GM12878 (cell line): ENCODE measurements at regions not wholly inside any gene's neighbourhood (a gene's known extent, or its start where the extent isn't known, plus 50 kb on each side); places are given as distances from the start of the nearest gene placed in this dataset.

Experiments used
- EP300 ChIP-seq, 2 experiments: fragments of 150-350 bp in 1 of 2; IDR thresholded peaks; 2 replicates each; pipeline ENCODE4 v1.6.1; 2011 to 2012; ENCODE audit warnings: low read depth in 2 of 2, low read length in 2 of 2, borderline replicate concordance in 1 of 2, improper control_type of control experiment in 1 of 2, inconsistent platforms in 1 of 2; ENCODE audit not compliant: control insufficient read depth in 1 of 2
- PKNOX1 ChIP-seq: fragments of 450-650 bp; IDR thresholded peaks from 2 replicates; pipeline ENCODE4 v1.6.1; 2016; ENCODE audit warnings: mild to moderate bottlenecking
- SIX5 ChIP-seq: IDR thresholded peaks from 2 replicates; pipeline ENCODE4 v1.6.1; 2011; ENCODE audit warnings: mild to moderate bottlenecking, low read depth, low read length, moderate library complexity; ENCODE audit not compliant: severe bottlenecking
- SMARCA5 ChIP-seq: fragments of 450-650 bp; IDR thresholded peaks from 2 replicates; pipeline ENCODE4 v1.6.1; 2017; ENCODE audit warnings: mild to moderate bottlenecking
- SPI1 ChIP-seq: IDR thresholded peaks from 2 replicates; pipeline ENCODE4 v1.6.1; 2011; ENCODE audit warnings: low read depth, mild to moderate bottlenecking, low read length, moderate library complexity, borderline replicate concordance; ENCODE audit not compliant: insufficient read depth
- ZNF384 ChIP-seq: IDR thresholded peaks from 2 replicates; pipeline ENCODE4 v1.6.1; 2012; ENCODE audit warnings: low read depth, mild to moderate bottlenecking, low read length, improper control_type of control experiment, borderline replicate concordance
- TF ChIP-seq, protein P1 (sequence below): fragments of 450-650 bp; IDR thresholded peaks from 2 replicates; pipeline ENCODE4 v1.6.1; 2017; ENCODE audit warnings: mild to moderate bottlenecking, moderate library complexity

DNA sequence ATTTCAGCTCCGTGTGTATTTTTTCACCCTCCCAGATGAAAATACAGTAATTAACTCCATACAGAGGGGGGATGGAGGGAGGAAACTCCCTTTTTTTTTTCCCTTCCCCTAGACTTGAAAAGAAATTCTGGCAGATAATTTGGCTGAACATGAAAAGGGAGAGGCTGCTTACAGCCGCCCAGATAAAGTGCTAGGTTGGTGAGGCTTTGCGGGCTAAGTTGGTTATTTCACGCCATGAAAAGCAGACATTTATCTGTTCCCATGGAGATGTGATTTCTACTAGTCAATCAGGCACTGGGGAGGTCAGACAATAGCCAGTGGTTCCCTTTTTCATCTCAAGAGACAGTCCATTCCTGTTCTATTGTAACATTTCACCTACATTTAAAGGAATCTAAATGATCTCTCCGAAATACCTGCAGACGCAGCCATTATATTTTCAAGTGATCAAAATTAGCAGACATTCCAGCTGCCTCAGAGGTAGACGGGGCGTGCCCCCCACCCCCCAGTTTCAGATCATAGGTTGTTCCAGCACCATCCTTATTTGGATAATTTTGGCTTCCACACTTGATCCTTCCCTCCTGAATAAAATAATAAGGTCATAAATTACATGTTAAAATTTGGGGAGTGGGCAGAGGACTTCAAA, 143.9 kb upstream of the ZNF217 start (continued):
- TF ChIP-seq SIX5 = no peak
- peak; percentile 11; the same call in 1 of the 2 replicates for TF ChIP-seq SMARCA5
- peak; percentile 36; the same call in 1 of the 2 replicates for TF ChIP-seq ZNF384
- TF ChIP-seq PKNOX1 = peak; percentile 86
- TF ChIP-seq SPI1 = peak; percentile 8; the same call in 1 of the 2 replicates
- TF ChIP-seq, protein P1, sequence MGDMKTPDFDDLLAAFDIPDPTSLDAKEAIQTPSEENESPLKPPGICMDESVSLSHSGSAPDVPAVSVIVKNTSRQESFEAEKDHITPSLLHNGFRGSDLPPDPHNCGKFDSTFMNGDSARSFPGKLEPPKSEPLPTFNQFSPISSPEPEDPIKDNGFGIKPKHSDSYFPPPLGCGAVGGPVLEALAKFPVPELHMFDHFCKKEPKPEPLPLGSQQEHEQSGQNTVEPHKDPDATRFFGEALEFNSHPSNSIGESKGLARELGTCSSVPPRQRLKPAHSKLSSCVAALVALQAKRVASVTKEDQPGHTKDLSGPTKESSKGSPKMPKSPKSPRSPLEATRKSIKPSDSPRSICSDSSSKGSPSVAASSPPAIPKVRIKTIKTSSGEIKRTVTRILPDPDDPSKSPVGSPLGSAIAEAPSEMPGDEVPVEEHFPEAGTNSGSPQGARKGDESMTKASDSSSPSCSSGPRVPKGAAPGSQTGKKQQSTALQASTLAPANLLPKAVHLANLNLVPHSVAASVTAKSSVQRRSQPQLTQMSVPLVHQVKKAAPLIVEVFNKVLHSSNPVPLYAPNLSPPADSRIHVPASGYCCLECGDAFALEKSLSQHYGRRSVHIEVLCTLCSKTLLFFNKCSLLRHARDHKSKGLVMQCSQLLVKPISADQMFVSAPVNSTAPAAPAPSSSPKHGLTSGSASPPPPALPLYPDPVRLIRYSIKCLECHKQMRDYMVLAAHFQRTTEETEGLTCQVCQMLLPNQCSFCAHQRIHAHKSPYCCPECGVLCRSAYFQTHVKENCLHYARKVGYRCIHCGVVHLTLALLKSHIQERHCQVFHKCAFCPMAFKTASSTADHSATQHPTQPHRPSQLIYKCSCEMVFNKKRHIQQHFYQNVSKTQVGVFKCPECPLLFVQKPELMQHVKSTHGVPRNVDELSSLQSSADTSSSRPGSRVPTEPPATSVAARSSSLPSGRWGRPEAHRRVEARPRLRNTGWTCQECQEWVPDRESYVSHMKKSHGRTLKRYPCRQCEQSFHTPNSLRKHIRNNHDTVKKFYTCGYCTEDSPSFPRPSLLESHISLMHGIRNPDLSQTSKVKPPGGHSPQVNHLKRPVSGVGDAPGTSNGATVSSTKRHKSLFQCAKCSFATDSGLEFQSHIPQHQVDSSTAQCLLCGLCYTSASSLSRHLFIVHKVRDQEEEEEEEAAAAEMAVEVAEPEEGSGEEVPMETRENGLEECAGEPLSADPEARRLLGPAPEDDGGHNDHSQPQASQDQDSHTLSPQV = peak; percentile 6; the same call in 1 of the 2 replicates
- TF ChIP-seq EP300 (IDR thresholded peaks at IDR 0.05; ENCODE audit: borderline replicate concordance in 1 of 2, control insufficient read depth in 1 of 2, low read depth in 2 of 2, low read length in 2 of 2) = peak in 1 of 2 experiments; percentile 36; a peak in 1 of 4 replicates
